K562 (cell line): ENCODE measurements at regions not wholly inside any gene's neighbourhood (a gene's known extent, or its start where the extent isn't known, plus 50 kb on each side); places are given as distances from the start of the nearest gene placed in this dataset.

ENCODE experiments used
- ATAC-seq: fragments of 200-7000 bp; cut with Tn5 transposase; 3 replicates; pipeline ENCODE4 v1.9.1; 2020; ENCODE audit warnings: moderate library complexity
- BruUV-seq: library from RNA; stranded (reverse); fragments of 400-500 nt; replicated peaks from 2 replicates; lab custom pipeline; 2021; lab: Mats Ljungman, UMichigan
- CTCF ChIA-PET: fragments of 300-600 bp; formaldehyde crosslinking; extraction: SDS; loops from one replicate; lab custom pipeline; 2021; ENCODE audit warnings: low intra/inter-chr PET ratio; lab: Yijun Ruan, JAX
- POLR2A ChIA-PET: fragments of 300-600, 350-650 bp; sonication (Branson Sonifier 250); formaldehyde crosslinking; extraction: SDS; loops from one replicate; lab custom pipeline; 2021; ENCODE audit warnings: antibody characterized with exemption, inconsistent platforms; lab: Yijun Ruan, JAX
- DNase-seq, 4 experiments: peaks; one replicate each; pipeline versions ENCODE4 v3.0.0 to v3.0.0-alpha.2; 2011 to 2018; ENCODE audit warnings: low spot score in 3 of 4, mixed read lengths in 3 of 4; ENCODE audit errors: extremely low read depth in 1 of 4
- FAIRE-seq: peaks from 2 replicates; lab custom pipeline; 2011; peaks lifted over from hg19 to GRCh38; lab: Jason Lieb, UNC
- H2AFZ ChIP-seq: 2 replicates; pipeline ENCODE4 v1.6.0; 2011; ENCODE audit warnings: low read depth, low read length, control low read depth, inconsistent platforms
- H3K27ac ChIP-seq: fragments of 200-600 bp; 3 replicates; pipeline ENCODE4 v1.8.0; 2011; ENCODE audit warnings: low read depth, mild to moderate bottlenecking, control low read depth, inconsistent platforms, low read length, moderate library complexity, mixed read lengths; ENCODE audit errors: extremely low read depth
- H3K27me3 ChIP-seq, 2 experiments: fragments of 300-600 bp in 1 of 2; 2 replicates in 1 of 2; 3 replicates in 1 of 2; pipeline versions ENCODE4 v1.6.0 to v1.8.0; 2011; ENCODE audit warnings: inconsistent platforms in 2 of 2, low read length in 2 of 2, mild to moderate bottlenecking in 1 of 2, mixed read lengths in 1 of 2, moderate library complexity in 1 of 2; ENCODE audit not compliant: control insufficient read depth in 2 of 2, insufficient read depth in 2 of 2
- H3K36me3 ChIP-seq: fragments of 300-600 bp; 3 replicates; pipeline ENCODE4 v1.8.0; 2011; ENCODE audit warnings: mild to moderate bottlenecking, low read length, inconsistent platforms; ENCODE audit not compliant: control insufficient read depth, insufficient read depth
- H3K4me1 ChIP-seq, 2 experiments: fragments of 200-600 bp in 1 of 2; replicated peaks in 1 of 2; 2 replicates in 1 of 2; 3 replicates in 1 of 2; pipeline versions ENCODE4 v1.5.1 to v1.8.0; 2011; ENCODE audit warnings: inconsistent platforms in 2 of 2, low read length in 2 of 2, mild to moderate bottlenecking in 1 of 2, mixed read lengths in 1 of 2, moderate library complexity in 1 of 2; ENCODE audit not compliant: control insufficient read depth in 2 of 2, insufficient read depth in 2 of 2
- H3K4me2 ChIP-seq: 2 replicates; pipeline ENCODE4 v1.6.1; 2011; ENCODE audit warnings: low read length, control low read depth, inconsistent platforms, mixed read lengths; ENCODE audit not compliant: insufficient read depth
- H3K4me3 ChIP-seq: fragments of 200-600 bp; sonication (generic), shearing (Covaris generic); 2 replicates; pipeline ENCODE4 v1.5.1; 2016; ENCODE audit warnings: control low read depth, inconsistent platforms
- H3K79me2 ChIP-seq: fragments of 200-600 bp; 3 replicates; pipeline ENCODE4 v1.8.0; 2011; ENCODE audit warnings: low read length, inconsistent platforms; ENCODE audit not compliant: control insufficient read depth, insufficient read depth
- H3K9ac ChIP-seq, 2 experiments: 2 replicates each; pipeline versions ENCODE4 v1.6.0 to v1.6.1; 2011; ENCODE audit warnings: low read depth in 2 of 2, low read length in 2 of 2, control low read depth in 1 of 2, inconsistent platforms in 1 of 2, mild to moderate bottlenecking in 1 of 2, mixed read lengths in 1 of 2; ENCODE audit not compliant: insufficient read depth in 1 of 2
- H3K9me1 ChIP-seq: one replicate; pipeline ENCODE4 v1.6.0; 2011; ENCODE audit warnings: inconsistent platforms, mild to moderate bottlenecking, low read length, moderate library complexity; ENCODE audit not compliant: control insufficient read depth, insufficient read depth
- H3K9me3 ChIP-seq: replicated peaks from 2 replicates; pipeline ENCODE4 v1.5.1; 2011; ENCODE audit warnings: low read depth, low read length, inconsistent platforms; ENCODE audit not compliant: control insufficient read depth, insufficient read depth
- H4K20me1 ChIP-seq: replicated peaks from 2 replicates; pipeline ENCODE4 v1.6.1; 2011; ENCODE audit warnings: low read length, inconsistent platforms, mixed read lengths; ENCODE audit not compliant: control insufficient read depth, insufficient read depth
- ELK3 ChIP-seq: fragments of 450-650 bp; formaldehyde crosslinking; IDR thresholded peaks from 2 replicates; pipeline ENCODE4 v1.4.0; 2020; ENCODE audit warnings: mild to moderate bottlenecking
- EWSR1 ChIP-seq: fragments of 450-650 bp; IDR thresholded peaks from 2 replicates; pipeline ENCODE4 v1.6.1; 2018; ENCODE audit warnings: borderline replicate concordance, mild to moderate bottlenecking, low read depth, moderate library complexity; ENCODE audit not compliant: partially characterized antibody
- GABPB2 ChIP-seq: fragments of 250-450 bp; sonication (Bioruptor Pico); conservative IDR thresholded peaks from 2 replicates; pipeline ENCODE4 v1.5.1; 2021; ENCODE audit warnings: mild to moderate bottlenecking
- GTF2F1 ChIP-seq: IDR thresholded peaks from 2 replicates; pipeline ENCODE4 v1.6.1; 2011; ENCODE audit warnings: low read depth, low read length, improper control_type of control experiment
- HEY1 ChIP-seq: fragments of 250-450 bp; sonication (Bioruptor Pico); IDR thresholded peaks from 2 replicates; pipeline ENCODE4 v1.5.0; 2020; ENCODE audit warnings: mild to moderate bottlenecking, moderate library complexity, borderline replicate concordance
- HINFP ChIP-seq: fragments of 450-650 bp; conservative IDR thresholded peaks from 2 replicates; pipeline ENCODE4 v1.6.1; 2016; ENCODE audit warnings: missing genetic modification characterization, low read depth, mild to moderate bottlenecking, control low read depth, missing compliant biosample characterization
- KHSRP ChIP-seq: fragments of 450-650 bp; IDR thresholded peaks from 2 replicates; pipeline ENCODE4 v1.6.1; 2017
- NR1H2 ChIP-seq: sonication (generic); formaldehyde crosslinking; IDR thresholded peaks from 2 replicates; pipeline ENCODE4 v1.4.0; 2020; ENCODE audit warnings: mild to moderate bottlenecking, missing genetic modification reagents
- STAT6 ChIP-seq: sonication (generic); formaldehyde crosslinking; IDR thresholded peaks from 2 replicates; pipeline ENCODE4 v1.8.1; 2023; ENCODE audit warnings: mild to moderate bottlenecking, missing genetic modification reagents
- TEAD2 ChIP-seq: fragments of 450-650 bp; IDR thresholded peaks from 2 replicates; pipeline ENCODE4 v1.6.1; 2016; ENCODE audit warnings: missing genetic modification characterization, control low read depth, missing compliant biosample characterization
- THRA ChIP-seq: fragments of 450-650 bp; IDR thresholded peaks from 2 replicates; pipeline ENCODE4 v1.6.1; 2017; ENCODE audit warnings: mild to moderate bottlenecking, moderate library complexity
- USF1 ChIP-seq: sonication (generic); formaldehyde crosslinking; IDR thresholded peaks from 2 replicates; pipeline ENCODE4 v1.9.0; 2022; ENCODE audit warnings: mild to moderate bottlenecking, missing genetic modification reagents
- ZNF121 ChIP-seq: sonication (generic); formaldehyde crosslinking; conservative IDR thresholded peaks from 2 replicates; pipeline ENCODE4 v1.8.0; 2022; ENCODE audit warnings: missing genetic modification reagents
- ZNF232 ChIP-seq: sonication (generic); formaldehyde crosslinking; IDR thresholded peaks from 2 replicates; pipeline ENCODE4 v1.8.0; 2022; ENCODE audit warnings: mild to moderate bottlenecking, missing genetic modification reagents
- ZNF384 ChIP-seq: IDR thresholded peaks from 2 replicates; pipeline ENCODE4 v1.6.1; 2012; ENCODE audit warnings: low read depth, low read length, improper control_type of control experiment
- ZZZ3 ChIP-seq: fragments of 450-650 bp; IDR thresholded peaks from 2 replicates; pipeline ENCODE4 v1.6.1; 2016; ENCODE audit warnings: antibody characterized with exemption, mild to moderate bottlenecking, moderate library complexity
- WGBS: fragments of 100-300 bp; shearing (Covaris generic); methylation state at CpG from one replicate; pipeline ENCODE4 v1.1.6; 2016; ENCODE audit warnings: low coverage, mixed read lengths; ENCODE audit not compliant: insufficient coverage; ENCODE audit errors: missing lambda C conversion rate; 5-methylcytosine and 5-hydroxymethylcytosine counted together
- in situ Hi-C: fragments of 300-500 bp; cut with MboI; formaldehyde crosslinking; loops from 4 replicates; pipeline ENCODE4 v1.15.0; 2018; ENCODE audit warnings: inconsistent platforms, mixed read lengths
- intact Hi-C: fragments of 100-400 bp; cut with micrococcal nuclease; formaldehyde crosslinking; loops from 2 replicates; pipeline ENCODE4 v1.14.2; 2022

- intact Hi-C loops, result no loop called here
- no peaks in the 10 kb centered on the region for H3K79me2 ChIP-seq
- H3K27me3 ChIP-seq, result no peaks in the 10 kb centered on the region
- FAIRE-seq (no peak), DNase-seq (no peak), ATAC-seq (no peak)
- H3K9me1 ChIP-seq, result no peaks in the 10 kb centered on the region
- no peak overlapping the region for H3K27ac ChIP-seq
- H3K4me2 ChIP-seq, result no peak overlapping the region
- H4K20me1 ChIP-seq, result no peaks in the 10 kb centered on the region
- no peak overlapping the region for H3K4me3 ChIP-seq
- TF ChIP-seq KHSRP, result no peak
- TF ChIP-seq ZZZ3, result no peak
- no peak for TF ChIP-seq ZNF384
- TF ChIP-seq TEAD2 (tag), result no peak
- no peak for TF ChIP-seq NR1H2 (CRISPR knock-in tag)
- no peak for TF ChIP-seq HINFP (tag)
- TF ChIP-seq STAT6 (CRISPR knock-in tag), result no peak
- no peak for TF ChIP-seq GTF2F1
- no peak for TF ChIP-seq THRA
- TF ChIP-seq HEY1, result no peak
- no peak for TF ChIP-seq USF1 (CRISPR knock-in tag)
- TF ChIP-seq ELK3 (CRISPR knock-in tag), result no peak
- TF ChIP-seq ZNF121, result no peak
- TF ChIP-seq EWSR1, result no peak
- TF ChIP-seq GABPB2 (CRISPR knock-in tag), result no peak
- no peak for TF ChIP-seq ZNF232 (CRISPR knock-in tag)
- no peaks in the 10 kb centered on the region for H3K9me3 ChIP-seq
- H3K4me1 ChIP-seq, result no peaks in the 10 kb centered on the region
- H3K36me3 ChIP-seq, result no peaks in the 10 kb centered on the region
- BruUV-seq, result no TSS peak
- in situ Hi-C loops, result no loop called here
- no peak overlapping the region for H3K9ac ChIP-seq
- CTCF ChIA-PET, result no interaction called here
- POLR2A ChIA-PET, result no interaction called here
- H2AFZ ChIP-seq, result no peak overlapping the region
- 0% methylated on average over 2 of the region's 13 CpGs for WGBS
Observed at GRCh38 chr18:66111018-66111417, 360.2 kb downstream of the CDH7 start.
